OCI-LY1 (cell line): ENCODE measurements at regions not wholly inside any gene's neighbourhood (a gene's known extent, or its start where the extent isn't known, plus 50 kb on each side); places are given as distances from the start of the nearest gene placed in this dataset.

Experiments
- H2AFZ ChIP-seq: fragments of 200-600 bp; sonication (generic), shearing (Covaris generic); 2 replicates; pipeline ENCODE4 v1.6.0; 2014; ENCODE audit warnings: antibody characterized with exemption, mild to moderate bottlenecking, low read length
- H3F3A ChIP-seq: fragments of 200-600 bp; sonication (generic), shearing (Covaris generic); 2 replicates; pipeline ENCODE4 v1.6.0; 2014; ENCODE audit warnings: mild to moderate bottlenecking, antibody characterized with exemption, low read length, moderate library complexity; ENCODE audit not compliant: insufficient read depth
- H3K27ac ChIP-seq: fragments of 200-600 bp; sonication (generic); 2 replicates; pipeline ENCODE4 v1.5.1; 2014; ENCODE audit warnings: low read length, mixed run types, mild to moderate bottlenecking, low read depth; ENCODE audit not compliant: poor library complexity, severe bottlenecking
- H3K27me3 ChIP-seq: fragments of 200-600 bp; sonication (generic); 2 replicates; pipeline ENCODE4 v1.6.0; 2014; ENCODE audit warnings: antibody characterized with exemption, mild to moderate bottlenecking, low read length, moderate library complexity; ENCODE audit not compliant: insufficient read depth
- H3K36me3 ChIP-seq: fragments of 200-600 bp; sonication (generic); 2 replicates; pipeline ENCODE4 v1.6.1; 2014; ENCODE audit warnings: mild to moderate bottlenecking, antibody characterized with exemption, low read length, moderate library complexity, mixed read lengths; ENCODE audit not compliant: insufficient read depth
- H3K4me1 ChIP-seq: fragments of 200-600 bp; sonication (generic); 2 replicates; pipeline ENCODE4 v1.5.1; 2014; ENCODE audit warnings: mild to moderate bottlenecking, low read length, moderate library complexity; ENCODE audit not compliant: insufficient read depth, severe bottlenecking
- H3K4me2 ChIP-seq: fragments of 200-600 bp; sonication (generic), shearing (Covaris generic); 2 replicates; pipeline ENCODE4 v1.6.1; 2014; ENCODE audit warnings: low read length
- H3K4me3 ChIP-seq: fragments of 200-600 bp; sonication (generic); 2 replicates; pipeline ENCODE4 v1.5.1; 2014; ENCODE audit warnings: low read length, low read depth, mild to moderate bottlenecking, mixed read lengths; ENCODE audit not compliant: poor library complexity, severe bottlenecking
- H3K79me2 ChIP-seq: fragments of 200-600 bp; shearing (Covaris generic); 2 replicates; pipeline ENCODE4 v1.6.1; 2016; ENCODE audit warnings: mixed run types, low read length, mixed read lengths; ENCODE audit not compliant: insufficient read depth
- H3K9ac ChIP-seq: fragments of 200-600 bp; sonication (generic), shearing (Covaris generic); 2 replicates; pipeline ENCODE4 v1.6.1; 2014; ENCODE audit warnings: mild to moderate bottlenecking, low read length, mixed read lengths
- H3K9me2 ChIP-seq: fragments of 200-600 bp; sonication (generic), shearing (Covaris generic); 2 replicates; pipeline ENCODE4 v1.6.1; 2014; ENCODE audit warnings: low read depth, mild to moderate bottlenecking, low read length, mixed read lengths
- H3K9me3 ChIP-seq: fragments of 200-600 bp; shearing (Covaris generic); 2 replicates; pipeline ENCODE4 v1.6.1; 2014; ENCODE audit warnings: low read length, mixed read lengths
- H4K20me1 ChIP-seq: fragments of 200-600 bp; sonication (generic), shearing (Covaris generic); 2 replicates; pipeline ENCODE4 v1.6.0; 2016; ENCODE audit warnings: mild to moderate bottlenecking, low read length; ENCODE audit not compliant: insufficient read depth
- EZH2 ChIP-seq: fragments of 200-600 bp; sonication (generic), shearing (Covaris generic); IDR thresholded peaks from 2 replicates; pipeline ENCODE4 v1.8.0; 2017; ENCODE audit warnings: borderline replicate concordance, mixed run types, mild to moderate bottlenecking, antibody characterized with exemption, low read length, moderate library complexity, mixed read lengths
- TF ChIP-seq, protein P1 (sequence below): fragments of 200-600 bp; sonication (generic), shearing (Covaris generic); IDR thresholded peaks from 2 replicates; pipeline ENCODE4 v1.5.1; 2017; ENCODE audit warnings: mild to moderate bottlenecking, antibody characterized with exemption, low read length, moderate library complexity, mixed read lengths

DNA sequence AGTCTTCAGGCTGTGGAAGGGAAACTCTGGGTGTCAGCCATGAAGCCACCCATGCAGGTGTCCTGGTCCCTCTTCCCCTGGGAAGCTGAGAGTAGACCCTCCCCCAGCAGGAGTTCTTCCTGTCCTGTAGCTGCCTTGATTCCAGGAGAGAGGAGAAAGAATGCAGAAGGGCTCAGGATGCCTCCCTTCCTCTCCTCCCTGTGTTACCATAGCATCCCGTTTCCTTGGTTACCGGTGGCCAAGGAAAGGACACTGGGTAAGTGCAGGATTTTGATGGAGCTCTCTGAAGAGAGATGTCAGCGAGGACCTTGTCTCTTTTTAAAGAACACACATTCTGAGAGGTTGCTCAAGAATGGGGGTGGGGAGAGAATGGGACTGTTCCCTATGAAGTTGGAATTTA, 304.1 kb upstream of the N4BP1 start:
- no peaks in the 10 kb centered on the region for H3K4me1 ChIP-seq
- H3K79me2 ChIP-seq, result no peaks in the 10 kb centered on the region
- no peaks in the 10 kb centered on the region for H3K27me3 ChIP-seq
- no peak overlapping the region for H3K4me3 ChIP-seq
- H3K9ac ChIP-seq, result no peak overlapping the region
- TF ChIP-seq EZH2, result no peak
- TF ChIP-seq, protein P1, sequence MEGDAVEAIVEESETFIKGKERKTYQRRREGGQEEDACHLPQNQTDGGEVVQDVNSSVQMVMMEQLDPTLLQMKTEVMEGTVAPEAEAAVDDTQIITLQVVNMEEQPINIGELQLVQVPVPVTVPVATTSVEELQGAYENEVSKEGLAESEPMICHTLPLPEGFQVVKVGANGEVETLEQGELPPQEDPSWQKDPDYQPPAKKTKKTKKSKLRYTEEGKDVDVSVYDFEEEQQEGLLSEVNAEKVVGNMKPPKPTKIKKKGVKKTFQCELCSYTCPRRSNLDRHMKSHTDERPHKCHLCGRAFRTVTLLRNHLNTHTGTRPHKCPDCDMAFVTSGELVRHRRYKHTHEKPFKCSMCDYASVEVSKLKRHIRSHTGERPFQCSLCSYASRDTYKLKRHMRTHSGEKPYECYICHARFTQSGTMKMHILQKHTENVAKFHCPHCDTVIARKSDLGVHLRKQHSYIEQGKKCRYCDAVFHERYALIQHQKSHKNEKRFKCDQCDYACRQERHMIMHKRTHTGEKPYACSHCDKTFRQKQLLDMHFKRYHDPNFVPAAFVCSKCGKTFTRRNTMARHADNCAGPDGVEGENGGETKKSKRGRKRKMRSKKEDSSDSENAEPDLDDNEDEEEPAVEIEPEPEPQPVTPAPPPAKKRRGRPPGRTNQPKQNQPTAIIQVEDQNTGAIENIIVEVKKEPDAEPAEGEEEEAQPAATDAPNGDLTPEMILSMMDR, result no peak
- H3K27ac ChIP-seq, result no peak overlapping the region
- no peaks in the 10 kb centered on the region for H3K9me3 ChIP-seq
- no peaks in the 10 kb centered on the region for H4K20me1 ChIP-seq
- H3K9me2 ChIP-seq, result no peaks in the 10 kb centered on the region
- H2AFZ ChIP-seq, result no peak overlapping the region
- no peaks in the 10 kb centered on the region for H3K36me3 ChIP-seq
- no peaks in the 10 kb centered on the region for H3F3A ChIP-seq
- H3K4me2 ChIP-seq, result no peak overlapping the region

DNA sequence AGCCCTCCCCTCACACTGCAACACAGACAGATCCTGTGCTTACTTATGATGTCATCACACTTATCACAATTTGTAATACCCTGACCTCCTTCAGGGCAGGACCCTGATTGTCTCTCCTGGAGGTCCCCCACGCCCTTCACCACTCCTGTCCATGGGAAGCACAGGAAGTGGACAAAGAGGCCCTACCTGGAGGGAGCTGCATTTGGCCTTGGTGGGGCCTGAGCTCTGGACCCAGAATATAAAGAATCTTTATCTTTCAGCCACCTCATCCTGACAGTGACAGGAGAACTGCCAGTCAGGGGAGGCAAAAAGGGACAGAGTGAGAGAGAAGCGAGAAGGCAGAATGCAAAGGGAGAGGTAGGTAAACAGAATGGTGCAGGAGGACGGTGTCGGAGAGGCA, 303.4 kb upstream of the N4BP1 start:
- H3K4me3 ChIP-seq, result no peak overlapping the region

DNA sequence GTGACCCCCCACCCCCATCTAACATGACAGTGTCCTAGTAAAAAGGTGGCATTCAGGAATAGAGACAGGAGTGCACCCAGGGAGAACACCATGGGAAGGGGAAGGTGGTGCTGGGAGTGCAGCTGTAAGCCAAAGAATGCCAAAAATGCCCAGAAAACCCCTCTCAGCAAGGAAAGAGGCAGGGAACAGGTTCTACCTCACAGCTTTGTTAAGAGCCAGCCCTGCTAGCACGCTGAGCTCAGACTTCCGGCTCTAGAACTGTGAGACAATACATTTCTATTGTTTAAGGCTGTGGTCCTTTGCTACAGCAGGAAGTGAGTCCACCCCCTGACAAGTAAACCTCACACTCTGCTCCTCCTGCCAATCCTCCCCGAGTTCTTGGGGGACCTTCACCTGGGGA, 302.4 kb upstream of the N4BP1 start:
- Histone ChIP-seq H3K4me2 (no peak overlapping the region), H3K9me2 (no peaks in the 10 kb centered on the region), H2AFZ (no peak overlapping the region), H4K20me1 (no peaks in the 10 kb centered on the region), H3K27me3 (no peaks in the 10 kb centered on the region), H3K9ac (no peak overlapping the region), H3K27ac (no peak overlapping the region), H3K4me3 (no peak overlapping the region), H3F3A (no peaks in the 10 kb centered on the region), H3K79me2 (no peaks in the 10 kb centered on the region), H3K4me1 (no peaks in the 10 kb centered on the region), H3K36me3 (no peaks in the 10 kb centered on the region), H3K9me3 (no peaks in the 10 kb centered on the region)
- TF ChIP-seq, protein P1, result no peak
- no peak for TF ChIP-seq EZH2

More for the DNA sequence above, 303.4 kb upstream of the N4BP1 start:
- Histone ChIP-seq H3K36me3 (no peaks in the 10 kb centered on the region), H3K27me3 (no peaks in the 10 kb centered on the region), H3K9ac (no peak overlapping the region), H3K9me2 (no peaks in the 10 kb centered on the region), H4K20me1 (no peaks in the 10 kb centered on the region), H3K9me3 (no peaks in the 10 kb centered on the region), H3K4me2 (no peak overlapping the region), H2AFZ (no peak overlapping the region), H3K27ac (no peak overlapping the region), H3K4me1 (no peaks in the 10 kb centered on the region), H3K79me2 (no peaks in the 10 kb centered on the region), H3F3A (no peaks in the 10 kb centered on the region)
- TF ChIP-seq, protein P1, result no peak
- TF ChIP-seq EZH2, result no peak
